HEK293 (cell line): ENCODE measurements at regions not wholly inside any gene's neighbourhood (a gene's known extent, or its start where the extent isn't known, plus 50 kb on each side); places are given as distances from the start of the nearest gene placed in this dataset.

Experiments used
- ATF2 ChIP-seq: fragments of 450-650 bp; formaldehyde crosslinking; IDR thresholded peaks from 2 replicates; pipeline ENCODE4 v1.5.1; 2016; ENCODE audit warnings: missing biosample characterization, missing genetic modification characterization, low read depth
- CTCF ChIP-seq: fragments of 450-650 bp; formaldehyde crosslinking; IDR thresholded peaks from 2 replicates; pipeline ENCODE4 v1.5.1; 2016; ENCODE audit warnings: missing biosample characterization, missing genetic modification characterization
- ZNF174 ChIP-seq: fragments of 450-650 bp; formaldehyde crosslinking; IDR thresholded peaks from 2 replicates; pipeline ENCODE4 v1.5.0; 2017; ENCODE audit warnings: missing biosample characterization, mild to moderate bottlenecking, missing genetic modification characterization
- ZNF488 ChIP-seq: fragments of 450-650 bp; formaldehyde crosslinking; IDR thresholded peaks from 2 replicates; pipeline ENCODE4 v1.5.1; 2016; ENCODE audit warnings: missing biosample characterization, missing genetic modification characterization
- ZNF830 ChIP-seq: fragments of 450-650 bp; IDR thresholded peaks from 2 replicates; pipeline ENCODE4 v1.5.0; 2018; ENCODE audit warnings: missing biosample characterization, missing genetic modification characterization, low read depth, mild to moderate bottlenecking, moderate library complexity

- no peak for TF ChIP-seq ATF2
- no peak for TF ChIP-seq ZNF488 (tag by site-specific recombination)
- TF ChIP-seq CTCF, result no peak
- TF ChIP-seq ZNF830 (tag by site-specific recombination), result no peak
- TF ChIP-seq ZNF174 (tag by site-specific recombination), result no peak
Measured at GRCh38 chr20:56817780-56818675, 188.9 kb downstream of the TFAP2C start.
